PC-3 (cell line): ENCODE measurements at regions not wholly inside any gene's neighbourhood (a gene's known extent, or its start where the extent isn't known, plus 50 kb on each side); places are given as distances from the start of the nearest gene placed in this dataset.

Source experiments
- ATAC-seq: fragments of 200-7000 bp; cut with Tn5 transposase; 2 replicates; pipeline ENCODE4 v1.9.1; 2020; ENCODE audit warnings: mild to moderate bottlenecking, moderate library complexity
- BruUV-seq: library from RNA; stranded (reverse); fragments of 400-500 nt; replicated peaks from 2 replicates; lab custom pipeline; 2021; lab: Mats Ljungman, UMichigan
- CTCF ChIA-PET: fragments of 300-600 bp; sonication (Branson Sonifier 250); formaldehyde crosslinking; loops from one replicate; lab custom pipeline; 2022; ENCODE audit warnings: antibody characterized with exemption; lab: Charles Lee
- POLR2A ChIA-PET: fragments of 300-600 bp; sonication (Branson Sonifier 250); formaldehyde crosslinking; loops from one replicate; lab custom pipeline; 2022; ENCODE audit warnings: antibody characterized with exemption; ENCODE audit not compliant: unreplicated experiment; lab: Charles Lee
- DNase-seq: peaks from one replicate; pipeline ENCODE4 v3.0.0-alpha.2; 2015
- H2AFZ ChIP-seq: fragments of 300-600 bp; sonication (generic); 2 replicates; pipeline ENCODE4 v1.6.0; 2016; ENCODE audit warnings: antibody characterized with exemption, low read length
- H3F3A ChIP-seq: fragments of 300-600 bp; sonication (generic); one replicate; pipeline ENCODE4 v1.6.0; 2017; ENCODE audit warnings: antibody characterized with exemption, low read length, control low read depth, mild to moderate bottlenecking; ENCODE audit not compliant: unreplicated experiment
- H3K27ac ChIP-seq: fragments of 300-600 bp; sonication (generic); 2 replicates; pipeline ENCODE4 v1.5.1; 2016; ENCODE audit warnings: mild to moderate bottlenecking, low read length
- H3K27me3 ChIP-seq: fragments of 300-600 bp; sonication (generic); 2 replicates; pipeline ENCODE4 v1.6.1; 2016; ENCODE audit warnings: low read length, mixed read lengths
- H3K36me3 ChIP-seq: fragments of 300-600 bp; sonication (generic); 2 replicates; pipeline ENCODE4 v1.6.1; 2016; ENCODE audit warnings: low read depth, mixed run types, low read length, mixed read lengths
- H3K4me1 ChIP-seq: fragments of 300-600 bp; sonication (generic); 2 replicates; pipeline ENCODE4 v1.5.1; 2016; ENCODE audit warnings: low read length; ENCODE audit not compliant: insufficient read depth
- H3K4me2 ChIP-seq: fragments of 300-600 bp; sonication (generic); 2 replicates; pipeline ENCODE4 v1.6.0; 2016; ENCODE audit warnings: low read length
- H3K4me3 ChIP-seq: fragments of 300-600 bp; sonication (generic); 2 replicates; pipeline ENCODE4 v1.5.1; 2016; ENCODE audit warnings: mild to moderate bottlenecking, low read length, mixed read lengths
- H3K79me2 ChIP-seq: fragments of 300-600 bp; sonication (generic); 2 replicates; pipeline ENCODE4 v1.6.1; 2017; ENCODE audit warnings: low read length, mixed read lengths
- H3K9ac ChIP-seq: fragments of 300-600 bp; sonication (generic); 2 replicates; pipeline ENCODE4 v1.6.0; 2016; ENCODE audit warnings: mild to moderate bottlenecking, low read length
- H3K9me2 ChIP-seq: fragments of 300-600 bp; sonication (generic); replicated peaks from 2 replicates; pipeline ENCODE4 v1.6.1; 2016; ENCODE audit warnings: mixed run types, low read length, mixed read lengths
- H3K9me3 ChIP-seq: fragments of 300-600 bp; sonication (generic); 2 replicates; pipeline ENCODE4 v1.6.1; 2016; ENCODE audit warnings: low read length, mixed read lengths
- H4K20me1 ChIP-seq: fragments of 300-600 bp; sonication (generic); 2 replicates; pipeline ENCODE4 v1.6.1; 2016; ENCODE audit warnings: low read length, mixed read lengths
- EZH2 ChIP-seq: fragments of 300-600 bp; sonication (generic); IDR thresholded peaks from one replicate; pipeline ENCODE4 v1.6.1; 2017; ENCODE audit warnings: antibody characterized with exemption, mild to moderate bottlenecking, low read length; ENCODE audit not compliant: unreplicated experiment
- EZH2phosphoT487 ChIP-seq: fragments of 300-600 bp; sonication (generic); IDR thresholded peaks from 2 replicates; pipeline ENCODE4 v1.6.1; 2018; ENCODE audit warnings: mild to moderate bottlenecking, antibody characterized with exemption, low read length, borderline replicate concordance
- intact Hi-C: fragments of 100-400 bp; cut with micrococcal nuclease; formaldehyde crosslinking; loops from 2 replicates; pipeline ENCODE4 v1.9.0; 2023
- TF ChIP-seq, protein P1 (sequence below): fragments of 300-600 bp; sonication (generic); conservative IDR thresholded peaks from 2 replicates; pipeline ENCODE4 v1.5.1; 2017; ENCODE audit warnings: antibody characterized with exemption, low read depth, mild to moderate bottlenecking, low read length

DNA sequence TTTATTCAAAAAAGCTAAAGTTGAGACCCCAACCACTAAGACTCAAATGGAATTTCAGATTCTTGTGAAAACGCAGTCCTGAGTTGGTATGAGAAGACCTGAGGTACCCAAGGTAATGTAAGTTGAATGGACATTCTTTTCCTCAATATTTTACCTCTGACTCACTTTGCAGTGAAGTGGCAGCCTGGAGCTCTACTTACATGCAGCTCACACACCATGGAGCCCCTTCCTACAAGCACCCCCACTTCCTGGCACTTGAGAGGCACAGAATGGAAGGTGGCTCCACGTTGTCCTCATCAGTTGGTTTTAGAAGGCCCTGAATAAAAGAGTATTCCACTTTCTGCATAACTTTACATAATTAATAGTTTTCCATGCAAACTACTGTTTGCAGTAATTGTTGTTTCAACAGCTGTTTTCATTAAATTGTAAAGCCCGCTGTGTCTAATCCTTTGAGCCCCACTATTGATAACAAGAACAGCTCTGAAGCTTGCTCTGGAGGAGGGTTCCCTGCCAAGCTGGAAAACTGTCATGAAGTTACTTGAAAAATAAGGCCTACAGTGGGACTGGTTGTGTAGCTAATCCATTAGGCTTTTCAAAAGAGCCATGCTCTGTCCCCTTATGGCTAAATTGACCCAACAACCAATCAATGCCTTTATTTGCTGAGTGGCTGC lies 102.2 kb upstream of the SPATA31D4 start:
- DNase-seq (peak; percentile 62), ATAC-seq (peak; percentile 74)
- no peaks in the 10 kb centered on the region for H3K9me2 ChIP-seq
- no peak overlapping the region for H3K9ac ChIP-seq
- no peaks in the 10 kb centered on the region for H3F3A ChIP-seq
- H3K27me3 ChIP-seq: no peaks in the 10 kb centered on the region
- H3K27ac ChIP-seq: no peak overlapping the region
- no TSS peak for BruUV-seq
- intact Hi-C loops: no loop called here
- TF ChIP-seq EZH2phosphoT487 (no peak), EZH2 (no peak)
- TF ChIP-seq, protein P1, sequence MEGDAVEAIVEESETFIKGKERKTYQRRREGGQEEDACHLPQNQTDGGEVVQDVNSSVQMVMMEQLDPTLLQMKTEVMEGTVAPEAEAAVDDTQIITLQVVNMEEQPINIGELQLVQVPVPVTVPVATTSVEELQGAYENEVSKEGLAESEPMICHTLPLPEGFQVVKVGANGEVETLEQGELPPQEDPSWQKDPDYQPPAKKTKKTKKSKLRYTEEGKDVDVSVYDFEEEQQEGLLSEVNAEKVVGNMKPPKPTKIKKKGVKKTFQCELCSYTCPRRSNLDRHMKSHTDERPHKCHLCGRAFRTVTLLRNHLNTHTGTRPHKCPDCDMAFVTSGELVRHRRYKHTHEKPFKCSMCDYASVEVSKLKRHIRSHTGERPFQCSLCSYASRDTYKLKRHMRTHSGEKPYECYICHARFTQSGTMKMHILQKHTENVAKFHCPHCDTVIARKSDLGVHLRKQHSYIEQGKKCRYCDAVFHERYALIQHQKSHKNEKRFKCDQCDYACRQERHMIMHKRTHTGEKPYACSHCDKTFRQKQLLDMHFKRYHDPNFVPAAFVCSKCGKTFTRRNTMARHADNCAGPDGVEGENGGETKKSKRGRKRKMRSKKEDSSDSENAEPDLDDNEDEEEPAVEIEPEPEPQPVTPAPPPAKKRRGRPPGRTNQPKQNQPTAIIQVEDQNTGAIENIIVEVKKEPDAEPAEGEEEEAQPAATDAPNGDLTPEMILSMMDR: no peak
- no peak overlapping the region for H2AFZ ChIP-seq
- ChIA-PET POLR2A (no interaction called here), CTCF (no interaction called here)
- H3K36me3 ChIP-seq: no peaks in the 10 kb centered on the region
- H3K4me3 ChIP-seq: no peak overlapping the region
- no peaks in the 10 kb centered on the region for H3K79me2 ChIP-seq
- H4K20me1 ChIP-seq: no peaks in the 10 kb centered on the region
- peaks cover 21% of the 10 kb centered on the region for H3K4me1 ChIP-seq
- H3K9me3 ChIP-seq: no peaks in the 10 kb centered on the region
- H3K4me2 ChIP-seq: peak overlapping the region; percentile 35; the same call in 1 of the 2 replicates

DNA sequence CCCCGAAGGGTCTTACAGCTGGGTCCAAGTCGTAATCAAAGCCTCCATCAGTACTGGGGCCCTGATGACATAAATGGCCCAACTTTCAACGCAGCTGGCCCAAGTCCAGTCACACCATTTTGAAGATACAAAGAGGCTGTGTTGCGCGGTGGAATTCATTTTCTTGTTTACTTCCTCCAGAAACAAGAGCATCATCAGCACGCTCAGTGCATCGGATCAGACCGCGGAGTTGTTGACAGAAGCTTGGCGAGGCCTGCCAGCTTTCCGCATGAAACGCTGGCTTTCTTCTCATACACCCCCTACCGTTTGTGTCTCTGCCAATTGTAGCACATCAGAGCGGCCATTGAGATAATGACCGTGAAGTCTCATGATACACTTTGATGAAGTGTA lies 101.7 kb upstream of the SPATA31D4 start:
- Histone ChIP-seq H3F3A (no peaks in the 10 kb centered on the region), H3K27me3 (no peaks in the 10 kb centered on the region), H2AFZ (no peak overlapping the region), H3K36me3 (no peaks in the 10 kb centered on the region), H3K9me3 (no peaks in the 10 kb centered on the region), H3K79me2 (no peaks in the 10 kb centered on the region), H3K4me2 (no peak overlapping the region), H3K9me2 (no peaks in the 10 kb centered on the region), H4K20me1 (no peaks in the 10 kb centered on the region), H3K27ac (no peak overlapping the region), H3K4me3 (no peak overlapping the region), H3K9ac (no peak overlapping the region), H3K4me1 (peaks cover 21% of the 10 kb centered on the region)
- DNase-seq (no peak), ATAC-seq (no peak)
- POLR2A ChIA-PET: no interaction called here
- no TSS peak for BruUV-seq
- TF ChIP-seq EZH2phosphoT487: no peak
- TF ChIP-seq, protein P1: no peak
- no peak for TF ChIP-seq EZH2
- CTCF ChIA-PET: no interaction called here
- intact Hi-C loops: no loop called here

DNA sequence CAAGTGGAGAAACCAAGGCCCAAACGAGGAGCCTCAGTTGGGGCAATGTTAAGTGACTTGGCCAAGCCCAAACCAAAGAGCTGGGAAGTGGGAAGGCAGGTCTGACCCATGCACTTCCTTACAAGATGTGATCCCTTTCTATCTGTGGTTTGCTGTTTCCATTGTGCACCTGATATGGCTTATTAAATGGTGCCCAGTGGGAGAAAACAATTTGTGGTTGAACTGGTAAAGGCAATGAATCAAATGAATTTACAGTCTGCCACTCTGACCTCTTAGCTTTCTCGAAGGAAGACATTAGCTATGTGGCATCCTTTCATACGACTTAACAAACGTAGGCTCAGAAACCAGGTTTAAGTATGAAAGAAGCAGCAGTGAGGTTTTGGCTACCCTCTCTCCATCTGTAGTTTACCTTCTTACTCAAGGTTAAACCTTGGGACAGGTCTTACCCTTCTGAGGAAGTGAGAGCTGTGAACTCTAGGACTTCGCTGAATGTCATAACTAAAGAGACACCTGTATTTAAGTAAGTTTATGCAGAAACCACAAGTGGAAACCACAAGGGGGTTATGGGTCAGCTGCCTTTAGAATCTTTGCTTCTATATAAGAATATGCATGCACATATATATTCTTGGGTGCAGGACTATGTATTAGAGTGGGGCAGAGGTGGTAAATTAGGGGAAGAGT lies 100.5 kb upstream of the SPATA31D4 start:
- no peak overlapping the region for H2AFZ ChIP-seq
- no peaks in the 10 kb centered on the region for H4K20me1 ChIP-seq
- no peaks in the 10 kb centered on the region for H3K27me3 ChIP-seq
- DNase-seq (no peak), ATAC-seq (no peak)
- ChIA-PET CTCF (no interaction called here), POLR2A (no interaction called here)
- no peaks in the 10 kb centered on the region for H3K79me2 ChIP-seq
- intact Hi-C loops: no loop called here
- no peaks in the 10 kb centered on the region for H3F3A ChIP-seq
- BruUV-seq: no TSS peak
- H3K9me3 ChIP-seq: no peaks in the 10 kb centered on the region
- no peak overlapping the region for H3K4me2 ChIP-seq
- no peaks in the 10 kb centered on the region for H3K36me3 ChIP-seq
- peaks cover 21% of the 10 kb centered on the region for H3K4me1 ChIP-seq
- no peaks in the 10 kb centered on the region for H3K9me2 ChIP-seq
- H3K27ac ChIP-seq: no peak overlapping the region
- TF ChIP-seq, protein P1: no peak
- TF ChIP-seq EZH2: no peak
- no peak for TF ChIP-seq EZH2phosphoT487
- H3K9ac ChIP-seq: no peak overlapping the region
- no peak overlapping the region for H3K4me3 ChIP-seq
